Gastrocnemius medialis (tissue), 4 donors: ENCODE measurements at regions not wholly inside any gene's neighbourhood (a gene's known extent, or its start where the extent isn't known, plus 50 kb on each side); places are given as distances from the start of the nearest gene placed in this dataset.

Source experiments
- POLR2A ChIP-seq, 2 donors: fragments of 450-650 bp; IDR thresholded peaks; one replicate each; pipeline ENCODE4 v1.6.1; 2017; ENCODE audit warnings: antibody characterized with exemption in 2 of 2, mild to moderate bottlenecking in 2 of 2, moderate library complexity in 2 of 2
- TF ChIP-seq, protein P1 (sequence below), 5 experiments: fragments of 450-650 bp in 3 of 5; fragments of 200-600 bp in 2 of 5; sonication (generic) in 2 of 5; IDR thresholded peaks in 4 of 5; conservative IDR thresholded peaks in 1 of 5; 1 replicate in 4 of 5; 2 replicates in 1 of 5; pipeline ENCODE4 v1.5.1; 2016 to 2019; ENCODE audit warnings: antibody characterized with exemption in 5 of 5, mild to moderate bottlenecking in 3 of 5, moderate library complexity in 3 of 5

DNA sequence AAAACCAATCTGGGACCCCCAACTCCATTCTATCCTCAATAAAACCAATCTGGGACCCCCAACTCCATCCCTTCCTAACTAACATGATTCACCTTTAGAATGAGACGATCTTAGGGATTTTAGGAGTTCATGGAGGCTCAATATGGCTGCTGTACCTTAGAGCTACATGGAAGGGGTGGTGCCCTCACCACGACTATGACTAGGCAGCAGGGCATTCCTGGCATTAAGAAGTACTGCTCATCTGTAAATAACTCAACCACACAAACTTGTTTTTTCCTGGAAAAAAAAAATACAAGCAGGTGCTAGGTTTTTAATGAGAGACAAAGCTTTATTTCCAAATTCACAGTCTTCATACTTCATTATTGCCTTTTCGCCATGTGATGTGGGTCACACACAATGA, 346.5 kb upstream of the FAT1 start:
- TF ChIP-seq, protein P1, sequence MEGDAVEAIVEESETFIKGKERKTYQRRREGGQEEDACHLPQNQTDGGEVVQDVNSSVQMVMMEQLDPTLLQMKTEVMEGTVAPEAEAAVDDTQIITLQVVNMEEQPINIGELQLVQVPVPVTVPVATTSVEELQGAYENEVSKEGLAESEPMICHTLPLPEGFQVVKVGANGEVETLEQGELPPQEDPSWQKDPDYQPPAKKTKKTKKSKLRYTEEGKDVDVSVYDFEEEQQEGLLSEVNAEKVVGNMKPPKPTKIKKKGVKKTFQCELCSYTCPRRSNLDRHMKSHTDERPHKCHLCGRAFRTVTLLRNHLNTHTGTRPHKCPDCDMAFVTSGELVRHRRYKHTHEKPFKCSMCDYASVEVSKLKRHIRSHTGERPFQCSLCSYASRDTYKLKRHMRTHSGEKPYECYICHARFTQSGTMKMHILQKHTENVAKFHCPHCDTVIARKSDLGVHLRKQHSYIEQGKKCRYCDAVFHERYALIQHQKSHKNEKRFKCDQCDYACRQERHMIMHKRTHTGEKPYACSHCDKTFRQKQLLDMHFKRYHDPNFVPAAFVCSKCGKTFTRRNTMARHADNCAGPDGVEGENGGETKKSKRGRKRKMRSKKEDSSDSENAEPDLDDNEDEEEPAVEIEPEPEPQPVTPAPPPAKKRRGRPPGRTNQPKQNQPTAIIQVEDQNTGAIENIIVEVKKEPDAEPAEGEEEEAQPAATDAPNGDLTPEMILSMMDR (IDR thresholded peaks at IDR 0.05 in 4 of 5, conservative IDR thresholded peaks at IDR 0.05 in 1 of 5): no peak
- TF ChIP-seq POLR2A (IDR thresholded peaks at IDR 0.05): no peak
